Bronchial epithelial cell (primary cell): ENCODE measurements at regions not wholly inside any gene's neighbourhood (a gene's known extent, or its start where the extent isn't known, plus 50 kb on each side); places are given as distances from the start of the nearest gene placed in this dataset.
A peak's percentile ranks its signal among the peaks of the same experiment; 100 is the strongest.

Experiments
- DNase-seq: peaks from one replicate; pipeline ENCODE4 v3.0.0-alpha.2; 2010; ENCODE audit warnings: low read depth
- FAIRE-seq: peaks from 2 replicates; lab custom pipeline; 2011; peaks lifted over from hg19 to GRCh38; lab: Jason Lieb, UNC
- H3K27me3 ChIP-seq: 2 replicates; pipeline ENCODE4 v1.5.1; 2011; ENCODE audit warnings: low read length; ENCODE audit not compliant: control insufficient read depth, insufficient read depth
- H3K36me3 ChIP-seq: 2 replicates; pipeline ENCODE4 v1.5.1; 2011; ENCODE audit warnings: low read length; ENCODE audit not compliant: control insufficient read depth, insufficient read depth
- H3K4me3 ChIP-seq: 2 replicates; pipeline ENCODE4 v1.5.1; 2011; ENCODE audit warnings: mild to moderate bottlenecking, low read depth, low read length, control low read depth
- CTCF ChIP-seq: IDR thresholded peaks from 2 replicates; pipeline ENCODE4 v1.5.1; 2011; ENCODE audit warnings: mild to moderate bottlenecking, moderate library complexity, low read length, control low read depth, inconsistent platforms; ENCODE audit not compliant: insufficient read depth, severe bottlenecking

DNA sequence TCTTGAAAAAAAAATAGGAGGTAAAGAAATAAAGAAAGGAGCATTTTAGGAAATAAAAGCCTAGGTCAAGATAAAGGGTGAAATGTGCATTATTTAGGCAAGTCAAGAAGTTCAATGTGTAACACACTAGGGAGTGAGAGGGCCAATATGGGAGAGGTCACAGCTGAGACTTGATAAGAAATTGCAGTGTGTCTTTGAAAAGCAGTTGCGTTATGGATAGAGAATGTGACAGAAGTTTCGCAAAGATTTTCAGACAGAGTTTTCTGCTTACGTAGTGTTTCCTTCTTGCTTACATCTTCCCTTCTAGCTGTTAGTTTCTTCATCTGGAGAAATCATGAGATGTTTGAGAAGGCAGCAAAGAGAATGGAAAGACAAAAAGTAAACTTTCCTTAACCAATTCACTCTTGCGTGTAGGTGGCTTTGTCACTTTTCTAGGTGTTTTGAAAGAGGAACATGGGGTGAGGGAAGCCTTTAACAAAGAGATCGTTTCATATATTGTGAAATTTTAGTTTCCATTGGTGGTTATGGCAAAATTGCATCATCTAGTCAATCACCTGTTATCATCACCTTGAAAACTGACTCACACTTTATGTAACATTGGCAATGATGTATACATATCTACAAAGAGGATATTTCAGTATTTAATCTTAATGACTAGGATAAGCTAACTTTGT lies 975.5 kb downstream of the OLFM4 start:
- no peak overlapping the region for H3K4me3 ChIP-seq
- H3K36me3 ChIP-seq = no peaks in the 10 kb centered on the region
- H3K27me3 ChIP-seq = no peaks in the 10 kb centered on the region
- FAIRE-seq = no peak
- no peak for TF ChIP-seq CTCF
- peak; percentile 3 for DNase-seq

- Histone ChIP-seq H3K27me3 (no peaks in the 10 kb centered on the region), H3K4me3 (no peak overlapping the region), H3K36me3 (no peaks in the 10 kb centered on the region)
- DNase-seq = no peak
- no peak for FAIRE-seq
- TF ChIP-seq CTCF = no peak
Measured at GRCh38 chr13:54016542-54016941, 987.9 kb downstream of the OLFM4 start.

DNA sequence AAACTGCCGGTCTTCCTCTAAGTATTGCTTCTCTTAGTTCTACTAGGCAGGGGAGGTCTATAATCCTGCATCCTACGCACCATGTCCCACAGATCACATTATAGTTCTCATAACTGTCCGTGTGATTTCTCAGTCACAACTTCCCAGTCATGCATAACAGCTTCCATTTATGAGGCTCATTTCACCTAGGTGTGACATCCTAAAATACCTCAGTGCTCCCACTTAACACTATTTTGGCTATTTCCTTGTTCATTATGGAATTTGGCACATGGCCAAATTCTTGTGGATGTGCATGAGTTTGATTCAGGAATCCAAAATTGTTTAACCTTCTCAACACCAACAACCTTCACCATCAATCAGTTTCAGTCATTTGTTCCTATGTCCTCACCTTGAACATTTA lies 989.9 kb downstream of the OLFM4 start:
- H3K36me3 ChIP-seq = no peaks in the 10 kb centered on the region
- FAIRE-seq (no peak), DNase-seq (no peak)
- no peaks in the 10 kb centered on the region for H3K27me3 ChIP-seq
- no peak overlapping the region for H3K4me3 ChIP-seq
- TF ChIP-seq CTCF = no peak

- no peaks in the 10 kb centered on the region for H3K27me3 ChIP-seq
- peak; percentile 87 for DNase-seq
- no peak overlapping the region for H3K4me3 ChIP-seq
- TF ChIP-seq CTCF = no peak
- peak; percentile 96 for FAIRE-seq
- no peaks in the 10 kb centered on the region for H3K36me3 ChIP-seq
Measured at GRCh38 chr13:54029226-54029625, 1000.6 kb downstream of the OLFM4 start.

DNA sequence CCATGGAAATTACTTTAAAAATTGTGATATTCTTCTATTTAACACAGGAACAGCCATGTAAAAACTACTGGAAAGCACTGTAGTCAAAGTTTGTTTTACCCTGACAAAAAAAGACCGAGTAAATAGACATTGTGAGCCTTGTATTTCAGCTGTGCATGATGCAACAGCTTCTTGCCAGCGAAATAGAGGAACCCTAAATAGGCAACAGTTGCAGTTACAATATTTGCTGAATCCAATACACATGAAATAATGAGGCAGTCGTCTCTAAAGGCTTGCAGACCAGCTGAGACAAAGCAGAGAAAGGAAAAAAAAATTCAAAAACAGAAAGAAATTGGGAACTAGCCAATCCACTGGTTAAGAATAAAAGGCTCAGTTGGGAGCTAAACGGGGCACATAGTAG lies 1001.1 kb downstream of the OLFM4 start:
- no peak for DNase-seq
- FAIRE-seq = no peak
- Histone ChIP-seq H3K4me3 (no peak overlapping the region), H3K27me3 (no peaks in the 10 kb centered on the region), H3K36me3 (no peaks in the 10 kb centered on the region)
- TF ChIP-seq CTCF = no peak

DNA sequence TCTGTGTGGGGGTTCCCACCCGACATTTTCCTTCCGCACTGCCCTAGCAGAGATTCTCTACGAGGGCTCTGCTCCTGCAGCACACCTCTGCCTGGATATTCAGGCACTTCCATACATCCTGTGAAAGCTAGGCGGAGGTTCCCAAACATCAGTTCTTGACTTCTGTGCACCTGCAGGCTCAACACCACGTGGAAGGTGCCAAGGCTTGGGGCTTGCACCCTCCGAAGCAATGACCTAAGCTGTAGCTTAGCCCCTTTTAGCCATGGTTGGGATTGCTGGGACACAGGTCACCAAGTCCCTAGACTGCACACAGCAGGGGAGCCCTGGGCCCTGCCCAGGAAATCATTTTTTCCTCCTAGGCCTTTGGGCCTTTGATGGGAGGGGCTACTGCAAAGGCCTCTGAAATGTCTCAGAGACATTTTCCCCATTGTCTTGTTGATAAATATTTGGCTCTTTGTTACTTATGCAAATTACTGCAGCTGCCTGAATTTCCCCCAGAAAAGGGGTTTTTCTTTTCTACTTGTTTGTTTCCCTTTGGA lies 1004.8 kb downstream of the OLFM4 start:
- no peak for TF ChIP-seq CTCF
- DNase-seq (no peak), FAIRE-seq (no peak)
- Histone ChIP-seq H3K36me3 (no peaks in the 10 kb centered on the region), H3K4me3 (no peak overlapping the region), H3K27me3 (no peaks in the 10 kb centered on the region)
